ENCODE measurements at regions not wholly inside any gene's neighbourhood (a gene's known extent, or its start where the extent isn't known, plus 50 kb on each side); places are given as distances from the start of the nearest gene placed in this dataset.

DNA sequence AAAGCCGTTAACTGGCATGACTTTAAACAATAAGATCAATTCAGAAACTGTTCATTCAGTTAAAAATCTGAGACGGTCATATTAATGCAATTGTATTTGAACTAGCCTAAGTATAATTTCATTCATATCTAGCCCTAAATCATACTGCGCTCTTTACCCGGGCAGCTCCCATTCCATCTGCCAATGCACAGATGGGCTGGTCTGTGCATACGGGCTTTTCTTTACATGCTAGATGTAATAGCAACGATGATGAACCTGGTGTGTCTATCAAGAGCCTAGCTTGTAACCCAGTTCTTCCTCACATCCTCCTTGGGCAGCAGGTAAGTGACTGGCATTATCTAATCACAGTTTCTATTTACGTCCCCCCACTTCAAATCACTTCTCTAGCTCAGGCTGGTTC, 631.5 kb upstream of the KLHL29 start:
- TF ChIP-seq, protein P1, sequence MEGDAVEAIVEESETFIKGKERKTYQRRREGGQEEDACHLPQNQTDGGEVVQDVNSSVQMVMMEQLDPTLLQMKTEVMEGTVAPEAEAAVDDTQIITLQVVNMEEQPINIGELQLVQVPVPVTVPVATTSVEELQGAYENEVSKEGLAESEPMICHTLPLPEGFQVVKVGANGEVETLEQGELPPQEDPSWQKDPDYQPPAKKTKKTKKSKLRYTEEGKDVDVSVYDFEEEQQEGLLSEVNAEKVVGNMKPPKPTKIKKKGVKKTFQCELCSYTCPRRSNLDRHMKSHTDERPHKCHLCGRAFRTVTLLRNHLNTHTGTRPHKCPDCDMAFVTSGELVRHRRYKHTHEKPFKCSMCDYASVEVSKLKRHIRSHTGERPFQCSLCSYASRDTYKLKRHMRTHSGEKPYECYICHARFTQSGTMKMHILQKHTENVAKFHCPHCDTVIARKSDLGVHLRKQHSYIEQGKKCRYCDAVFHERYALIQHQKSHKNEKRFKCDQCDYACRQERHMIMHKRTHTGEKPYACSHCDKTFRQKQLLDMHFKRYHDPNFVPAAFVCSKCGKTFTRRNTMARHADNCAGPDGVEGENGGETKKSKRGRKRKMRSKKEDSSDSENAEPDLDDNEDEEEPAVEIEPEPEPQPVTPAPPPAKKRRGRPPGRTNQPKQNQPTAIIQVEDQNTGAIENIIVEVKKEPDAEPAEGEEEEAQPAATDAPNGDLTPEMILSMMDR (IDR thresholded peaks at IDR 0.05; ENCODE audit: low read depth, low read length, poor library complexity, severe bottlenecking), result no peak
- TF ChIP-seq EZH2phosphoT487 (IDR thresholded peaks at IDR 0.05; ENCODE audit: borderline replicate concordance, low read length), result no peak
